ENCODE measurements at regions not wholly inside any gene's neighbourhood (a gene's known extent, or its start where the extent isn't known, plus 50 kb on each side); places are given as distances from the start of the nearest gene placed in this dataset.

DNA sequence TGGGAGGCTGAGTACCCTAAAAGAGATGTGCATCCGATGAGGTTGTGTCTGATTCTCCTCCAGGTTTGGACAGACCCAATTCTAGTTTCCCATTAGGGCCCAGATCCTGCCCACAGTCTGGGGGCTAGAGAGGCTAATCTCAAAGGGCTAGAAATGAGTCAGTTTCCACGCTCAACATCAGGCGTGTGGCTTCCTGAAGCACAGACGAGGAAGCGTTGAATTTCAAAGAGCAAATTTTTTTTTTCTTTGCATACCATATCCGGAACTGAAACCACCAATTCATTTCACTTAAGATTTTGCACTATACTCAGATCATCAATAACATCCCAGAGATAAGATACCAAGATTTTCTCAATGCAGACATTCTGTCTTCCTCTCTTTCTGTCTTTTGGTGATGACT, 173.8 kb upstream of the BCL6 start:
- CTCF ChIA-PET: interaction anchor here (1.3 to 3.2 kb wide), 2 partner anchors 172 to 173 kb away, joined by 4 to 10 read pairs; partner anchors contain the start of gene BCL6
- POLR2A ChIA-PET: no interaction called here
- H3K4me3 Mint-ChIP-seq: peak overlapping the region; percentile 90
- no peak for TF ChIP-seq EZH2 (IDR thresholded peaks at IDR 0.05; ENCODE audit: borderline replicate concordance, insufficient read depth, low read depth, low read length, poor library complexity, severe bottlenecking)
- TF ChIP-seq, protein P1, sequence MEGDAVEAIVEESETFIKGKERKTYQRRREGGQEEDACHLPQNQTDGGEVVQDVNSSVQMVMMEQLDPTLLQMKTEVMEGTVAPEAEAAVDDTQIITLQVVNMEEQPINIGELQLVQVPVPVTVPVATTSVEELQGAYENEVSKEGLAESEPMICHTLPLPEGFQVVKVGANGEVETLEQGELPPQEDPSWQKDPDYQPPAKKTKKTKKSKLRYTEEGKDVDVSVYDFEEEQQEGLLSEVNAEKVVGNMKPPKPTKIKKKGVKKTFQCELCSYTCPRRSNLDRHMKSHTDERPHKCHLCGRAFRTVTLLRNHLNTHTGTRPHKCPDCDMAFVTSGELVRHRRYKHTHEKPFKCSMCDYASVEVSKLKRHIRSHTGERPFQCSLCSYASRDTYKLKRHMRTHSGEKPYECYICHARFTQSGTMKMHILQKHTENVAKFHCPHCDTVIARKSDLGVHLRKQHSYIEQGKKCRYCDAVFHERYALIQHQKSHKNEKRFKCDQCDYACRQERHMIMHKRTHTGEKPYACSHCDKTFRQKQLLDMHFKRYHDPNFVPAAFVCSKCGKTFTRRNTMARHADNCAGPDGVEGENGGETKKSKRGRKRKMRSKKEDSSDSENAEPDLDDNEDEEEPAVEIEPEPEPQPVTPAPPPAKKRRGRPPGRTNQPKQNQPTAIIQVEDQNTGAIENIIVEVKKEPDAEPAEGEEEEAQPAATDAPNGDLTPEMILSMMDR (IDR thresholded peaks at IDR 0.05): no peak
- 5% methylated on average over 5 of the region's 6 CpGs for WGBS (ENCODE audit: insufficient coverage)
- peaks cover 20 to 22% of the 10 kb centered on the region in 2 donors for H3K4me1 ChIP-seq (ENCODE audit: control insufficient read depth in 2 of 2, insufficient read depth in 2 of 2, low read length in 2 of 2)
- no peaks in the 10 kb centered on the region for H3K36me3 ChIP-seq (replicated peaks in 1 of 2; ENCODE audit: control extremely low read depth in 1 of 2, control insufficient read depth in 1 of 2, extremely low read depth in 1 of 2, insufficient read depth in 2 of 2, low read length in 1 of 2)
- H3K9me3 Mint-ChIP-seq (ENCODE audit: insufficient read depth): no peaks in the 10 kb centered on the region
- H3K4me2 ChIP-seq (replicated peaks; ENCODE audit: low read depth, low read length, poor library complexity, severe bottlenecking): peak overlapping the region; percentile 74
- H3K4me3 ChIP-seq (ENCODE audit: control extremely low read depth in 1 of 5, extremely low read depth in 1 of 5, insufficient read depth in 1 of 5, low read depth in 2 of 5, low read length in 4 of 5): peak overlapping the region; percentile 11 to 62 (median 44)
- H3K9me3 ChIP-seq (ENCODE audit: control extremely low read depth in 1 of 3, control insufficient read depth in 2 of 3, insufficient read depth in 1 of 3, low read length in 2 of 3): peaks cover 0 to under 1% (median 0%) of the 10 kb centered on the region in 3 donors
- intact Hi-C loops (cut with micrococcal nuclease): loop anchor here (1.0 to 5.0 kb wide), 6 partner anchors 16 to 233 kb away; partner anchors contain the start of gene LPP
- peak; percentile 77 for DNase-seq
- peaks cover 0 to 9% (median 2%) of the 10 kb centered on the region in 4 experiments for H3K27me3 ChIP-seq (replicated peaks in 1 of 4; ENCODE audit: control extremely low read depth in 1 of 4, control insufficient read depth in 3 of 4, insufficient read depth in 4 of 4, low read length in 3 of 4)
- H3K4me1 Mint-ChIP-seq: peaks cover 31% of the 10 kb centered on the region
- ATAC-seq (ENCODE audit: low read depth): peak; percentile 86
- no peaks in the 10 kb centered on the region for H4K20me1 ChIP-seq (ENCODE audit: control insufficient read depth, insufficient read depth, low read length, poor library complexity, severe bottlenecking)
- no peaks in the 10 kb centered on the region for H3K79me2 ChIP-seq (ENCODE audit: control insufficient read depth, insufficient read depth, low read length)
- H3K27me3 Mint-ChIP-seq: peaks cover 51% of the 10 kb centered on the region
- peak overlapping the region; percentile 87 for H3K27ac Mint-ChIP-seq
- no peak overlapping the region for H2AFZ ChIP-seq (ENCODE audit: insufficient read depth, low read depth, low read length, poor library complexity, severe bottlenecking)
- H3K9ac ChIP-seq (ENCODE audit: low read length): peak overlapping the region; percentile 58
- H3K27ac ChIP-seq (ENCODE audit: low read length in 2 of 2): peak overlapping the region; percentile 45 to 61

DNA sequence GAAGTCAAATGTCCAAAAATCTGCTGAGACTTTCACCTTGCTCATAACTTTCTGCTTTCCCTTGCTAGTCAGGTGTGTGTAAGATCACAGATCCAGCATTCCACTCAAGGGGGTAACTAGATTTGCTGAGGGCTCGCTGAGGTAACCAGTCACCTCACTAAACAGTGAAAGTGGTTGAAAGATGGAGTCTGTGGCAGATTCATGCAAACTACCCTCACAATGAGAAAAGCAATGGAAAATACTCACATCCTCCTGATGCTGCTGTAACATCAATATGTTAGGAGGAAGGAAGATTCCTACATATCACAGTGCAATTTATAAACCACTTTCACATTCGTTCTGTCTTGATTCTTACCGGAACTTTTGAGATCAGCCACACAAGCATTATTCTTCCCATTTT, 174.3 kb upstream of the BCL6 start:
- peaks cover 51% of the 10 kb centered on the region for H3K27me3 Mint-ChIP-seq
- Histone ChIP-seq H3K4me2 (replicated peaks; ENCODE audit: low read depth, low read length, poor library complexity, severe bottlenecking) (peak overlapping the region; percentile 74), H2AFZ (ENCODE audit: insufficient read depth, low read depth, low read length, poor library complexity, severe bottlenecking) (no peak overlapping the region), H3K9ac (ENCODE audit: low read length) (peak overlapping the region; percentile 58), H3K36me3 (replicated peaks in 1 of 2; ENCODE audit: control extremely low read depth in 1 of 2, control insufficient read depth in 1 of 2, extremely low read depth in 1 of 2, insufficient read depth in 2 of 2, low read length in 1 of 2) (no peaks in the 10 kb centered on the region), H3K4me1 (ENCODE audit: control insufficient read depth in 2 of 2, insufficient read depth in 2 of 2, low read length in 2 of 2) (peaks cover 20 to 22% of the 10 kb centered on the region in 2 donors), H3K79me2 (ENCODE audit: control insufficient read depth, insufficient read depth, low read length) (no peaks in the 10 kb centered on the region), H3K9me3 (ENCODE audit: control extremely low read depth in 1 of 3, control insufficient read depth in 2 of 3, insufficient read depth in 1 of 3, low read length in 2 of 3) (peaks cover 0 to 6% (median 2%) of the 10 kb centered on the region in 3 donors), H4K20me1 (ENCODE audit: control insufficient read depth, insufficient read depth, low read length, poor library complexity, severe bottlenecking) (no peaks in the 10 kb centered on the region), H3K27ac (ENCODE audit: low read length in 2 of 2) (peak overlapping the region; percentile 42 to 61), H3K4me3 (ENCODE audit: control extremely low read depth in 1 of 5, extremely low read depth in 1 of 5, insufficient read depth in 1 of 5, low read depth in 2 of 5, low read length in 4 of 5) (peak overlapping the region; percentile 11 to 62 (median 44)), H3K27me3 (replicated peaks in 1 of 4; ENCODE audit: control extremely low read depth in 1 of 4, control insufficient read depth in 3 of 4, insufficient read depth in 4 of 4, low read length in 3 of 4) (peaks cover 0 to 9% (median 2%) of the 10 kb centered on the region in 4 experiments)
- TF ChIP-seq, protein P1 (IDR thresholded peaks at IDR 0.05): no peak
- TF ChIP-seq EZH2 (IDR thresholded peaks at IDR 0.05; ENCODE audit: borderline replicate concordance, insufficient read depth, low read depth, low read length, poor library complexity, severe bottlenecking): no peak
- DNase-seq (no peak), ATAC-seq (ENCODE audit: low read depth) (peak; percentile 49)
- no CpG with 5 or more reads among the region's 3 CpGs for WGBS (ENCODE audit: insufficient coverage)
- POLR2A ChIA-PET: no interaction called here
- peaks cover 31% of the 10 kb centered on the region for H3K4me1 Mint-ChIP-seq
- H3K27ac Mint-ChIP-seq: peak overlapping the region; percentile 87
- no peaks in the 10 kb centered on the region for H3K9me3 Mint-ChIP-seq (ENCODE audit: insufficient read depth)
- CTCF ChIA-PET: interaction anchor here (3.2 kb wide), 1 partner anchor 172 kb away, joined by 10 read pairs; no protein-coding TSS in a partner anchor
- intact Hi-C loops (cut with micrococcal nuclease): loop anchor here (1.0 to 5.0 kb wide), 6 partner anchors 16 to 233 kb away; partner anchors contain the start of gene LPP
- peak overlapping the region; percentile 90 for H3K4me3 Mint-ChIP-seq

Measured in B cell (primary cell).